GM18502 (cell line): ENCODE measurements at regions not wholly inside any gene's neighbourhood (a gene's known extent, or its start where the extent isn't known, plus 50 kb on each side); places are given as distances from the start of the nearest gene placed in this dataset.
"Not testable (repeated sequence)": the region's sequence is repeated elsewhere in the genome, so short reads cannot be mapped to it uniquely, and the experiment has no call there.

Source experiments
- ATAC-seq: cut with Tn5 transposase; IDR thresholded peaks from one replicate; pipeline ENCODE4 v1.9.1; 2021; ENCODE audit warnings: mild to moderate bottlenecking; ENCODE audit not compliant: unreplicated experiment, poor library complexity

GRCh38 chr2:138250843-138251320 is 250.7 kb upstream of the SPOPL start:
- not testable (repeated sequence) for ATAC-seq

- no peak for ATAC-seq
Measured at GRCh38 chr2:138252587-138252986, 249.0 kb upstream of the SPOPL start.

GRCh38 chr2:138255670-138256069 is 245.9 kb upstream of the SPOPL start:
- ATAC-seq, result no peak

- peak; percentile 86 for ATAC-seq
Measured at GRCh38 chr2:138267161-138267901, 234.2 kb upstream of the SPOPL start.

- peak; percentile 32 for ATAC-seq
Measured at GRCh38 chr2:138267902-138268254, 233.7 kb upstream of the SPOPL start.

GRCh38 chr2:138269765-138270164 is 231.8 kb upstream of the SPOPL start:
- ATAC-seq, result no peak

- no peak for ATAC-seq
Measured at GRCh38 chr2:138271467-138271866, 230.1 kb upstream of the SPOPL start.

GRCh38 chr2:138272524-138273195 is 228.9 kb upstream of the SPOPL start:
- ATAC-seq, result no peak

GRCh38 chr2:138273280-138273679 is 228.3 kb upstream of the SPOPL start:
- ATAC-seq, result not testable (repeated sequence)

GRCh38 chr2:138274421-138275291 is 226.9 kb upstream of the SPOPL start:
- no peak for ATAC-seq

GRCh38 chr2:138275292-138275690 is 226.3 kb upstream of the SPOPL start:
- ATAC-seq, result no peak

- no peak for ATAC-seq
Measured at GRCh38 chr2:138275881-138276280, 225.7 kb upstream of the SPOPL start.

- no peak for ATAC-seq
Measured at GRCh38 chr2:138276339-138276738, 225.2 kb upstream of the SPOPL start.

GRCh38 chr2:138277062-138277461 is 224.5 kb upstream of the SPOPL start:
- ATAC-seq, result no peak

- ATAC-seq, result no peak
Measured at GRCh38 chr2:138279871-138280270, 221.7 kb upstream of the SPOPL start.

GRCh38 chr2:138280999-138281695 is 220.4 kb upstream of the SPOPL start:
- ATAC-seq, result no peak

GRCh38 chr2:138282014-138282672 is 219.4 kb upstream of the SPOPL start:
- no peak for ATAC-seq

- ATAC-seq, result no peak
Measured at GRCh38 chr2:138291805-138292204, 209.8 kb upstream of the SPOPL start.

GRCh38 chr2:138293045-138293444 is 208.5 kb upstream of the SPOPL start:
- no peak for ATAC-seq

- no peak for ATAC-seq
Measured at GRCh38 chr2:138293549-138293948, 208.0 kb upstream of the SPOPL start.
